ENCODE measurements at regions not wholly inside any gene's neighbourhood (a gene's known extent, or its start where the extent isn't known, plus 50 kb on each side); places are given as distances from the start of the nearest gene placed in this dataset.

DNA sequence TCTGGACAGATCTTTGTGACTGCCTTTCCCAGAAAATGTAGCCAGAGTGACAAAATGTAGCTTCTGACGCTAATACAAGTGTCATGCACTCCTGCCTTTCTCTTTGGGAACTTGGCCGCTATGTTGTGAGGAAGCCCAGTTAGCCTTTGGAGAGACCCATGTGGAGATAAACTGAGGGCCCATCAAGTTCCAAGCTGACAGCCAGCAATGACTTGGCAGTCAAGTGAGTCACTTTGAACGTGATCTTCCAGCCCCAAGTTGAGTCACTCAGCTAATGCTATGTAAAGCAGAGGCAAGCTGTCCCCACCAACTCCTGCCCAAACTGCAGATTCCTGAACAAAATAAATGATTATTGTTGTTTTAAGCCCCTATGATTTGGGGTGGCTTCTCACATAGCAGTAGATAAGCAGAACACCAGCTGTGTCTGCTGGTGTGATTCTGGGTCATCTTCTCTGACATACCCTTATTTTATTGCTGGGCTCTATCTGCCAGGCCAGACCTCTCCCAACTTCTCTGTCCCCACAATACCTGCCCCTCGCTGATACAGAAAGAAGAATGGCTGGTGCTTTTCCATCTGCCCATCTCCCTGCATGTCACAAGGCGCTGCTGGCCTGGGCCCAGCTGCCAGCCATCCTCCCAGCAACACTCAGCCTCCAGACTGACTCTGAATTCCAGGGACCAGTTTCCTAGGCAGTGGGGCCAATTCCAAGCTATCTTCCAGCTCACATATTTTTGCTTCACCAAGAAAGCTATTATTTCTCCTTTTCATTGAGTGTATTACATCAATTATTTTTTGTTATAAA lies 274.8 kb downstream of the LRFN2 start:
- no peak for DNase-seq (ENCODE audit: low spot score)

DNA sequence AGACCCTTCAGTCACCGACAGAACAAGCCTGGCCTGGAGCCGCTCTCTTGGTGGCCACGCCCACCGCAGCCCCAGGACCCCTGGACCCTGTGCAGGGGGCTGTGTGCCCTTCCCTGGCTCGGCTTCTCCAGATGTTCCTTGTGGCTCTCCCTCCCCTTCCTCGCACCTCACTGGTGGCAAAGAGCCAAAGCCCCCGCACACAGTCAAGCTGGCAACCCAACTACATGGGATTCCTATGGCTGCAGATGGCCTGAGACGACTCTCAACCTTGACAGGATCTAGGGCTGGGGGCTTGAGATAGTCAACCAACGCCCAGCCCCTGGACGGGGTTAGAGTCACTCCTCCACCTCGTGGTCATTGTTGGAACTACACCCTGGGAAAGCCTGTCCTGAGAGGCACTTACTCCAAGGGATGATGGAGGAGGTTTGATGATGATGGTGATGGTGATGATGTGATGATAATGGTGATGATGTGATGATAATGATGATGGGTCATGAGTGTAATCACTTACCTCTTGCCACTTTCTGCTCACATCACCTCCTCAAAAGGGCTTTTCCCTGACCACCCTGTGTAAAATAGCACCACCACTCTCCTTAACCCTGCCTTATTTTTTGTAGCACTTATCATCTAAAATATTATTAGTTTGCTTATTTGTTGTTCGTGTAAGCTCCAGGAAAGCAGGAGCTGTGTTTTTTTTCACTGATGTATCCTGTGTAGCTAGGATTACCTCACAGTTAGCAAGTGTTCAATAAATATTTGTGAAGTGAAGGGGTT lies 278.4 kb downstream of the LRFN2 start:
- DNase-seq (ENCODE audit: low spot score) = peak; percentile 63

GRCh38 chr6:40307712-40308111 lies 279.5 kb downstream of the LRFN2 start:
- DNase-seq (ENCODE audit: low spot score) = no peak

GRCh38 chr6:40302856-40303454 lies 284.2 kb downstream of the LRFN2 start:
- DNase-seq (ENCODE audit: low spot score) = no peak

DNA sequence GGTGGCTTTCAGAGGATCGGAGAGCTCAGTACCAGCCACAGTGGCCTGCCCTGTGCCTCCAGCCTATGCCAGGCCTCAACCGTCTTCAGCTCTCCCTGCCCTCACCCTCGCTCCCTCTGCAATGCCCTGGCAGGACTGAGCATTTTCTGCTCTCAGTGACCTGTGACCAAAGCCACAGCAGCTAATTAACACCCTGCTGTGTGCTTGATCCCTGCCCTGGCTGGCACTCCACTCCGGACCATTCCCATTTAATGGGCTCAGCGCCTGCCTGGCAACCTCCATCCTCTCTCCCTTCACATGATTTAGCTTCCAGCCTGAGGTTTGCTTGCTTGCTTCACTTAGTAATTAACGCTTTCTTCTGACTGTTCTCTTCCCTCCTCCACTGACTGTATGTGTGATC lies 287.5 kb downstream of the LRFN2 start:
- DNase-seq (ENCODE audit: low spot score) = no peak

DNA sequence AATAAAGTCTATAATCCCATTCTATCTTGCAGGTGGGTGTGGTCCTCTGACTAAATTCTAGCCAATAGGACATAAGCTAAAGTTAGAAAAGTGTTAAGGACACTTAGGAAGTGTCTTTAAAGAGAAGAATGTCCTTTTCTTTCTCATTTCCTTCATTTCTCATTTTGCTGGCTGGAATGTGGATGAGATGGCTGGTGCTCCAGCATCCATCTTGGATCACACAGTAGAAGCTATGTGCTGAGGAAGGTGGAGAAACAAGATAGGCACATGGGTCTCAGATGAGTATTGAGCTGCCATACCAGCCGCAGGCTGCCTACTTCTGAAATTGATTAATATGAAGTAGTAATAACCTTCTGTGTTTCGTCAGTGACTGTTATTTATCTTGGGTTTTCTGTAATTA lies 289.0 kb downstream of the LRFN2 start:
- no peak for DNase-seq (ENCODE audit: low spot score)

DNA sequence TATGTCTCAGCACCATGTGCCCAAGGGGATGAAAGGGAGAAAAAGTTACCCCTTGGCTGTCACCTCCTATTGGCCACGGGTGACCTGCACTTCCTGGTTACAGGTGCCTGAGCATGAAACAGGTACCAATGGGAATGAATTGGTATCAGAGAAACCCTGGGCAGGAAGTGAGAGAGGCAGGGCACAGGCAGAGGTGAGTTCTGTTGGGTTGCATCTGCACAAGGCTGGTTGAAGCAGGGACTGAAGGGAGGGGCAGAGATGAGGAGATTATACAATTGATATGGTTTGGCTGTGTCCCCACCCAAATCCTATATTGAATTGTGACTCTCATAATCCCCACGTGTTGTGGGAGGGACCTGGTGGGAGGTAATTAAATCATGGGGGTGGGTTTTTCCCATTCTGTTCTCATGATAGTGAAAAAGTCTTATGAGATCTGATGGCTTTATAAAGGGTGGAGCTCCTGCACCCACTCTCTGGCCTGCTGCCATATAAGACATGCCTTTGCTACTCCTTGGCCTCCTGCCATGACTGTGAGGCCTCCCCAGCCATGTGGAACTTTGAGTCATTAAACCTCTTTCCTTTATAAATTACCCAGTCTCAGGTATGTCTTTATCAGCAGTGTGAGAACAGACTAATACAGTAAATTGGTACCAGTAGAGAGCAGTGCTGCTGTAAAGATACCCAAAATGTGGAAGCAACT lies 291.8 kb downstream of the LRFN2 start:
- DNase-seq (ENCODE audit: low spot score) = no peak

DNA sequence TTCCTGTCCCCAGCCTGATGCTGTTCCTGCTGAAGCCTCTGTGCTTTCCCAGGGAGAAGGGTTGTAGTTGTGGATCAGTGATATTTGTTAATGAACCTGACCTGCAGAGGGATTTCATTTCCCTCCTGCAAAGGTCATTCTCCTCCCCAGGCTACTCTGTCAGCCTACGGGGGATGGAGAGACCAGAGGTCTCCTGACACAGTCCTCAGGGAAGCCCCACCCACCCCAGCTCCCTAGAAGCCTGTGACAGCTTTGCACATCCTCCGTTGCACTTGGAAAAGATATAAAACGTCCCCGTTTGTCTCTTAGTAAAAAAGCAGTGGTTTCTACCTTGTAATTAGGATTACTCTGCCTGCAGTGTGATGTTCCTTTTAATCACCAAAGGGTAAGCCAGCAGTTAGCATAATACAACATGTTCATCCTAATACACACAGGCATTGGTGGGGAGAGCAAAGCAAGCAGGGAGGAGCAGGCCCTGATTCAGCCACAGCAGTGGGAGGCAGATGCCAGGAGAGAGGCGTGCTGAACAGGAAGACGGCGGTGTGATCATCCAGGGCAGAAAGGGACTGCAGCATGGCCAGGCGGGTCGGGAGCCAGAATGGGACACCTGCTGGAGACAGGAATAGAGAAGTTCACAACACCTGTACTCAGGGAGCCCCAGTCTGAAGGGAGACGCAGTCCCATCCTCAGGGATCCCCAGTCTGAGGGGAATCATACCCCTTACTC lies 293.5 kb downstream of the LRFN2 start:
- DNase-seq (ENCODE audit: low spot score) = no peak

DNA sequence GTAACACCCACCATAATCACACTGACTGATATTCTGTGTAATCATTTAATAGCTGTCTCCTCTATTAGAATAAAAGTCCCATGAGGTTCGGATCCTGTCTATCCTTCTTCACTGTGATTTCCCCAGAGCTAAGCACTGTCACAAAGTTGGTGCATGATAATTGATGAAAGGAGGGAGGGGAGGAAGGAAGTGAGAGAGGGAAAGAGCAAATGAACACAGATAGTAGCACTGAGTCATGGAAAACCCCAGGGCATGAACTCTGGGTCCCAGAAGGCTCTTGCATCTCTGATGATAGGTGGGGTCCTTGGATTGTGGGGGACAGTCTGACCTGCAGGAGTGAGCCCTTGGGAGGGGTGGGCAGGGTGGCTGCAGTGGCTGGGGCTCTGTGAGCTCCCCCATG lies 294.1 kb downstream of the LRFN2 start:
- no peak for DNase-seq (ENCODE audit: low spot score)

DNA sequence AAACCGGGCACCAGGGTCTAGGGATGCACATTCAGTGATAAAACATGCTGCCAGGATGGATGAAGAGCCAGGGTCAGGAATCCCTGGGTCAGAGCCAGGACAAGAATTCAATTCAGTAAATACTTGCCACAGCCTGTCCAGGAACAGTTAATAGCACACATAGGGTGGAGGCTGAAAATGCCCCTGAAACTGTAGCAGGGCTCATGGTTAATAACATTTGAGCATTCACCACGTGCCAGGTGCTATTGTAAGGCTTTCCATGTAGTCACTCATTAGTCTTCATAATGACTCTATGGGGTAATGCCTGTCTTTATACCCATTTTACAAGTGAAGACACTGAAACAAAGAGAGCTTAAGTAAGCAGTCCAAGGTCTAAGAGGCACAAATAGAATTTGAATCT lies 296.3 kb downstream of the LRFN2 start:
- DNase-seq (ENCODE audit: low spot score) = no peak

DNA sequence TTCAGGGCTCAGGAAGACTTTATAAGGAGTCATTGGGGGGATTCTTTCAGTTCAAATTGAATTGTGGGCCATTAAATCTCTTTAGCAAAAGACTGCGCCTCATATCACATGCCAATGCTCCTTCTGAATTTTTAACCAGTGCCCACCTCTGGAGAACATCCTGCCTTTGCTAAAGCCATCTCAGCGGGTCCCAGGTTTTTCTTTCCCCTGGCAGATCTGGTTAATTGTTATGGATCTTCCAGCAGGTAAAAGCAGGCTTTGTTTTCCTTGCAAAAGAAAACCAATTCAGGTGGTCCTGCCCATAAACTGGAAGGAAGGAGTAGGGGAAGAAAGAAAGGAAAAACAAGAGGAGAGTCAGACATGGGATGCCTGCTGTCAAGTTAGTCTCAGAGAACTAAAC lies 298.2 kb downstream of the LRFN2 start:
- DNase-seq (ENCODE audit: low spot score) = no peak

GRCh38 chr6:40287296-40287850 lies 299.8 kb downstream of the LRFN2 start:
- no peak for DNase-seq (ENCODE audit: low spot score)

GRCh38 chr6:40286721-40287120 lies 300.4 kb downstream of the LRFN2 start:
- no peak for DNase-seq (ENCODE audit: low spot score)

DNA sequence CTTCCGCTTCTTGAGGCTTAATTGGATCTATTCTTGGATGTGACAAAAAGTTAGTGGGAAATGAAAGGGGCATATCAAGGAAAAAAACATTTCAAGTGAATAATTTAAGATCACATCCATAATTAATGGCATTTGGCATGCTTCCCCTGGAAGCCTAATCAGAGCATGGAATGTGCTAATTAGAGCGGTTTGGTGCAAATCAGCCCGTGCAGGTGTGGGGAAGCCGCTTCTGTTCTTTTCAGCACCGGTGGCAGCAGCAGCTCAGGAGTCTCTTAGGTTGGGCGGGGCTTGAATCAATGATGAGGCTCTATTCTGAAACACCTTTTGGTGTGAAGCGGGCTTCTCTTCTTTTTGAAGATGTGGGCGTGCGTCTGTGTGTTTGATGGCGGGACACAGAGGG lies 301.2 kb downstream of the LRFN2 start:
- no peak for DNase-seq (ENCODE audit: low spot score)

DNA sequence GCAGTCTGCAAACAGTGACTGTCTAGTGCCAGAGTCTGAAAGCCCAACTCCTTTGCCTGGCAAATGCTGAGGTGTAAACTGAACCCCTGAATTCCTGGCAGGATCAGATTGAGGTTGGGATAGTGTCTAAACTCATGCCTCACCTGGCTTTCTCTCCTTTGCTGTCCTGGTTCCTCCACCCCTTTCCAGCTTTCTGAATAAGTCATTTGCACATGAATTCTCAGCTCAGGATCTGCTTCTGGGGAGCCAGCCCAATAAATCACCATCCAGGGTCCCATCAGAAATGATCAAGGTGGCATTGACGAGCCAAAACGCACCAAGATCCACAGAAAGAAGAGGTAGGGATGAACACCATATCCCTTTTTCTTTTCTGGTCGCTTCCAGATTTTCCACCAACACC lies 301.6 kb downstream of the LRFN2 start:
- DNase-seq (ENCODE audit: low spot score) = no peak

GRCh38 chr6:40282986-40283385 lies 304.2 kb downstream of the LRFN2 start:
- DNase-seq (ENCODE audit: low spot score) = no peak

DNA sequence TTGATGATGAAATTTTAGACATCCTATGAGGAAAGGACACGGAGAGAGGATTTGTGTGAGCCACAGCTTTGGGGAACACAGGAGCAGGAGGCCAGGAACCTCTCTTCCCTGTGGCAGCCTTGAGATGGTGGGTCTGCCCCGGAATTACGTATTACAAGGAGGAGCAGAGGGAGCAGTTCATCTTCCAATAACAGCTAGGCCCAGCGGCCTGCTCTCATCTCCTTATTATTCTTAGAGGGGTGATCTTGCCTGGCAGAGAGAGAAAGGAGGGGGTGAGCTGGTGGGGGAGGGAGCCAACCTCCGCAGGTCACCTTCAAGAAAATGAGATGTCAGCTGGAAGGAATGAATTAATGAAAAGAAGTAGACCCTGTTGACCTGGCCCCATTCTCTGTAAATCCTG lies 305.8 kb downstream of the LRFN2 start:
- DNase-seq (ENCODE audit: low spot score) = no peak

- no peak for DNase-seq (ENCODE audit: low spot score)
Measured at GRCh38 chr6:40280231-40280630, 306.9 kb downstream of the LRFN2 start.

GRCh38 chr6:40276141-40276540 lies 311.0 kb downstream of the LRFN2 start:
- DNase-seq (ENCODE audit: low spot score) = no peak

- no peak for DNase-seq (ENCODE audit: low spot score)
Measured at GRCh38 chr6:40274058-40274457, 313.1 kb downstream of the LRFN2 start.

DNA sequence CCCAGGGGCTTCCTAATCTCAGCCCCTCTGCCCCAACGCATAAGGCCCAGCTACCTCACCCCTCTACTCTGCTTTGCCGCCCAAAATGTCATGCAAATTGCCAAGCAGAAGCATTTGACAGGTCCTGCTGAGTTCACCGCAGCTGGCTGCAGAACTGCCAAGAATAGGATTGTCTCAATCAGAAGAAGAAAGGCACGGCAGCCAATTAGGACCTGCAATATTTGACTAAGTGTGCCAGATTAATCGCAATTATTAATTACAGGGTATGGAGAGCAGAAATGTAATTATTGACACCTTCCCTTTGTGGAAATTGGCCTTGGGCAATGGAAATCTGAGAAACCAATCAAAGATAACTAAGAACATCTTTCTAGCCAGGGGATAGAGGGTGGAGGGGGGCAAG lies 318.6 kb downstream of the LRFN2 start:
- DNase-seq (ENCODE audit: low spot score) = no peak

DNA sequence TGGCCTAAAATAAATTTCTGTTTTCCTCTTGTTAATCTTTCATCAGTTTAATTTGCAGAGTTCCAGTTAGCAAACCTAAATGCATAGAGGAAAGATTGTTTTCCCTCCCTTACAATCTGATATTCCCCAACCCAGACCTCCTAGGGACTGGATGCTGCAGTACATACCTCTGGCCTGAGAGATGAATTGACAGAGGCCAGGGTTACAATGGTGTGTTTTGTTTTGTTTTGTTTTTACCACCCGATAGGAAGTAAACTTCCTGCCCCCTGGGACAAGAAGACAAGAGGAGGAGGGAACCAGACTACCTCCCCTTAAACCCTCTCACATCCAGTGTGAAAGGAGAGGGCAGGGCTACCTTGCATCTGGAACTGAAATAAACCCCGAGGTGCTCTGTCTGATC lies 319.0 kb downstream of the LRFN2 start:
- no peak for DNase-seq (ENCODE audit: low spot score)

Data from activated CD4-positive, alpha-beta T cell treated with anti-CD3 and anti-CD28 coated beads, Interleukin-2, Interleukin-4, amounts not matched to agents 100 ng/mL and 50 ng/mL, durations not matched to agents 16 hours and 8 hours (primary cell).